HG02763 (cell line): ENCODE measurements at regions not wholly inside any gene's neighbourhood (a gene's known extent, or its start where the extent isn't known, plus 50 kb on each side); places are given as distances from the start of the nearest gene placed in this dataset.
"Not testable (repeated sequence)": the region's sequence is repeated elsewhere in the genome, so short reads cannot be mapped to it uniquely, and the experiment has no call there.

Experiments
- ATAC-seq: cut with Tn5 transposase; IDR thresholded peaks from one replicate; pipeline ENCODE4 v1.9.1; 2021; ENCODE audit warnings: mild to moderate bottlenecking, moderate library complexity; ENCODE audit not compliant: unreplicated experiment

DNA sequence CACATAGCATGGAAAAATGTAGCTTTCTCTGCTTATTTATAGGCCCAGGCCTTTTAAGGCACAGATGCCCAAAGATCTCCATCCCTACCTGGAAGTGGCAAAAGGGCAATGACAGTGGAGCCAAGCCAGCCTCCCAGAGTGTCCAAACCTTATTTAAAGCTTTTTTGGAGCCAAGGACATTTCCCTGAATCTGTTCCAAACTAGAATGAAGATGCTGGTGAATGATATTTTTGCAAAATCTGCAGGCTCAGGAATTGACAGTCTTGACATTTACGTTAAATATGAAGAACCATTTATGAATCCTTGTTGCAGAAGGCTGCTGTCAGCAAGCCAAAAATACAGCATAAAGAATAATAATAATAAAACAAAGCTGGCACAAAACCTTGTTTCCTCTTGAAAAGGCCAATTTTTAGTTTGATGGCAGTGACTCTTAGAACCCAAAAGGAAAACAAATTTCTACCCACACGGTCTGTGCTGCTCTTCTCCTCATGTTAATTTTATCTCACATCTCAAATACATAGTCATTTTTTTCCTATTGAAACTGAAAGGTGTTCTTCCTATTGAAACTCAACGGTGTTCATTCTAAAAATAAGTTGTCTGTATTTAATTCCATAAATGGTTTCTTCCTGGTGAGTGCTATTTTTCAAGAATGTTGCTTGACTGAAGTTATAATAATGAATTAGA lies 206.3 kb upstream of the TBL1X start:
- ATAC-seq, result no peak

DNA sequence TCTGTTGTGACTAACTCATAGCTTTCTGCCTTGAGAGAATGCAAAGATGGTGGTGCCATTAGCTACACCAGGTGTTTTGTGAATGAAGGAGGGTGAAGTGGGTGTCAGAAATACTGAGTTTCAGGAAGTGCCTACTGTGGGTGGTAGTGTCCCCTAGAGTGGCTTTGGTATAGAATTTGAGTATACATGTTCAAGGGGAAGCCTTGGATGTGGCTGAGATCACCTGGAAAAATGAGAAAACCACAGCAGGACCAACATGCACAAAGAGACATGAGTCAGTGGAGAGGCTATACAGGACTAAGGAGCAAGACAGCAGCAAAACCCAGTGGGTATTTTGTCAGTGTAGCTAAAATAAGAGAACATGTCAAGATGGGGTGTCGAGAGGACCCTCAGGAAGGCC lies 204.3 kb upstream of the TBL1X start:
- ATAC-seq, result no peak

DNA sequence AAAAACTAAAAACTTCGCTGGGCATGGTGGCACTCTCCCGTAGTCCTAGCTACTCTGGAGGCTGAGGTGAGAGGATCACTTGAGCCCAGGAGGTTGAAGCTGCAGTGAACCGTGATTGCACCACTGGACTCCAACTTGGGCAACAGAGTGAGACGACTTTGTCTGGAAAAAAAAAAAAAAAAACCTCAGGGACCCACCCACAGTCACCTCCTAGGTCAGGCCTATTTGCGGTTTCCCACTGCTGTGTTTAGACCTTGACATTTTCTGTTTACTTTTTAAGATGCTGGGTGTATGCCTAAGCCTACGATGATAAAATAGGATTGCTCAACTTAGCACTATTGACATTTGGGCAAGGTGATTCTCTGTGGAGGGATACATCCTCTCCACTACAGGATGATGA lies 197.4 kb upstream of the TBL1X start:
- no peak for ATAC-seq

DNA sequence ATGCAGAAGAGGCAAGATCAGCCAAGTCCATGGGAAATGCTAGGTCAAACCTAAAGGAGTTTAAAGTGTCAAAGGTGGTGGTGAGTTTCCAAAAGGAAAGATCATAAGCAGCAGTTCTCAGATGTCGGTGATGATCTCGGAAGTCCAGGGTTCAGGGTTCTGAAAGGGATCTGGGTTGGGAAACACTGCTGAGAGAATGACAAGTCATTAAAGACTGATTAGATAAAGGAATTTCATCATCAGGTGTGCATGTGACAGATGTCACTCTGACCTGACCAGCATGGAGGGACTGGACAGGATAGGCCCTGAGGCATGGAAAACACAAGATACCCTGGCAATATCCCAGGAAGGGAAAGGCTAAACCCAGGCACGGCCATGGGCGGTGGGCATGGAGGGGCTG lies 195.7 kb upstream of the TBL1X start:
- no peak for ATAC-seq

DNA sequence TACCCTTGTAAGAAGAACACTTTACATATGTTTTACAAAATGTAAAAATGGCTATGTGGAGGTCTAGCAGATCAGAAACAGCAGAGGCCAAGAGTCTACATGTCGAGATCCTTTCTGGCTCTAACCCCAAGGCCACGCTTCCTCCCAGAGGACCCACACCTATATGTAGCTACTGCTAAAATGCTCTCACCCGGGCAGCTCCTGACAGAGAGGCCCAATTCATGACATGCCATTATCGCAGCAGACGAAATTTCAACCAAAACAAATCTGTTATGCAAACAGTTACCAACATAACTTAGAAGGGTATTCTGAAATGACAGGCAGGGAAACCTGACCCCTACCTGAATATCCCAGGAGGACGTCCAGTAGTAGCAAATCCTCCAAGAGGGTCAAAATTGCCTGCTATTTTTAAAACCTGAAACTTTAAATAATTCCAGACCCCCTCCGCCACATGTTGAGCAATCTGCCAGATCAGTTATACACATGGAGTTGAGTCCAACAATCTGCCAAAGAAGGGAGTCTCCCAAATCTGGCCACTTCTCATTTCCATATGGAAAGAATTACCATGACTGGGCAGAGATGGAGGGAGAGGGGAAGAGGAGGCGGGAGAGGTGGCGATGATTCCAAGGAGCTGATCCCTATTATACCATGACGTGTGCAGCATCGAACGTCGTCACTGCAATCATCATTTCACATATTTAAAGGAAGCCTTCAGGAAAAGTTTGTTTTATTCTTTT lies 192.9 kb upstream of the TBL1X start:
- no peak for ATAC-seq

DNA sequence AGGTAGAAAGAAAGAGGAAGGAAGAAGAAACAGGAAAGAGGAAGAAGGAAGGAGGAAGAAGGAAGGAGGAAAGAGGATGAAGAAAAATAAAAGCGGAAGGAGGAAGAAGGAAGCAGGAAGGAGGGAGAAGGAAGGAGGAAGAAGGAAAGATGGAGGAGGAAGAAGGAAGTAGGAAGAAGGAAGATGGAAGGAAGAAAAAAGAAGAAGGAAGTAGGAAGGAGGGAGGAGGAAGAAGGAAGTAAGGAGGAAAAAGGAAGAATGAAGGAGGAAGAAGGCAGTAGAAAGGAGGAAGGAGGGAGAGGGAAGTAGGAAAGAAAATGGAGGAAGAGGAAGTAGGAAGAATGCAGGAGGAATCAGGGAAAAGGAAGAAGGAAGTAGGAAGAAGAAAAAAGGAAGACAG lies 191.1 kb upstream of the TBL1X start:
- ATAC-seq, result no peak

DNA sequence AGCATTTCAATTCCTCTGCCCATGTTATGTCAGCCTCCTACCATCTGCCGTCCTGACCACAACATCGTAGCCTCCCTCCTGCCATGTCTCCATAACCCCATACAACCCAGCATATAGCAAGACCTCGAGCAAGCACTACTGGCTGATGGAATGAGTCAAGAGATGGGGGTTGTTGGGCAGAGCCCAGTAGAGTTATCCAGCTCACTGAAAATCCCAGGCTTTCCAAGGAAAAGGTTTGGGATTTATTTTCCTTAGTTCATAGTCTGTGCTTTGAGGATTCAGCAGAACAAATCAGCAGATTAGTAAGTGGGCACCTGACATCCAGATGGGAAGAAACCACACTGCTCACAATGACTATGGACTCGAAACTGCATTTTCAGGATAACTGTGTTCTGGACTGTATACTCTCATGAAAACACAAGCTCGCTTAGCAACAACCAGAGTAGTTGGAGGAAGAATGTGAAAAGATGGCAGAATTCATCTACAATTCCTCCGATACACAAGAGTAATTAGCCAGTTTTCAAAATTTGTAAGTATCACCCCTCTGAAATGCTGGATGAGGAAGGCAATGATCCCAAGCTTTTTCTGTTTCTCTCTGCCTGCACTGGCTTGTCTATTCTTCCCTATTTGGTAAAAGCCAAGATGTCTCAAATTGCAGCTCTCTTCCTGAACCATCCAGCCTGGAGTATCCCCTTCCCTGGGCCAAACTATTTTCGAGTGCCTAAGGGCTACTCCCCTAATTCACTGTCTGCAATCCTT lies 186.2 kb upstream of the TBL1X start:
- ATAC-seq, result no peak

DNA sequence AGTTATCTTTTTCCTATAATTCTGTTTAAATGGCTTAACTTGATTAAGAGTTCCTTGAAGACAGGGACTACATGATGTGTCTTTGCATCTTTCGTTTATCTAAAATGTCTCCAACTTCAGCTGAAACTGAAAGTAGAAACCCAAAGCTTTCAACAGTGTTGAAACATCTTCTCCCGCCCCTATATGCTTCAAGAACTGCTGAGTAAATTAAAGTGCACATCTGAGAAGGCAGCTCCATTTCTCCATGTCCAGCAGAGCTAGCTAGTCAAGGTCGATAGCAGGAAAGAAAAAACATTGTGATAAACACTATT lies 185.7 kb upstream of the TBL1X start:
- ATAC-seq, result no peak

DNA sequence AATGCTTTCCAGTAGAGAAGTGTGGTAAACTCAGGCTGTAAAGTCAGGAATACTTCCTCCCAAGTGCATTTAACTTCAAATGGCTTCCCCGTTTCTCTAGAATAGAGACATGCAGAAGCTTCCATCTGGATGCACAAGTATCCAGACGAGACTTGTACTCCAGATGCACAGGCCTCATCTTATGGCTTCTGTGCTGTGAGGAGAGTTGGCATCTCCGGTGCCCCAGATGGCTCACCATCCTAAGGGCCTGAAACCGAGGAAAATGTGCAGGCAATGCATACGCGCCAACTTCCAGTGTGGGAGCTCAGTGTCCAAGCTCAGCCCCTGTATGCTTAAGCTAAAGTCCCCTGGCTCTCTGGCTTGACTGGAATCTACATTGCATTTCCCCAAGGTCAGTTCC lies 184.0 kb upstream of the TBL1X start:
- ATAC-seq, result no peak

DNA sequence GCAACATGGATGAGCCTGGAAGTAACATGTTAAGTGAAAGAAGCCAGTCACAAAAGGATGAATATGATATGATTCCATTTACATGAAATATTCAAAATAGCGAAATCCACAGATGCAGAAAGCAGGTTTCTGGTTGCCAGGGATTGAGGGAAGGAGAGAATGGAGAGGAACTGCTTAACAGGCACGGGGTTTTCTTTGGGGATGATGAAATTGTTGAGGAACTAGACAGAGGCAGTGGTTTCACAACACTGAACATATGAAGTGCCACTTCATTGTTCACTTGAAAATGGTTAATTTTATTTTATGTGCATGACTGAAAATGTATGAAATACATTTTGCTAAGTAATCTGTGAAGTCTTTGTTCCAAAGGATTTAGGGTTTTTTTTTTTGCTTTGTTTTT lies 182.5 kb upstream of the TBL1X start:
- no peak for ATAC-seq

DNA sequence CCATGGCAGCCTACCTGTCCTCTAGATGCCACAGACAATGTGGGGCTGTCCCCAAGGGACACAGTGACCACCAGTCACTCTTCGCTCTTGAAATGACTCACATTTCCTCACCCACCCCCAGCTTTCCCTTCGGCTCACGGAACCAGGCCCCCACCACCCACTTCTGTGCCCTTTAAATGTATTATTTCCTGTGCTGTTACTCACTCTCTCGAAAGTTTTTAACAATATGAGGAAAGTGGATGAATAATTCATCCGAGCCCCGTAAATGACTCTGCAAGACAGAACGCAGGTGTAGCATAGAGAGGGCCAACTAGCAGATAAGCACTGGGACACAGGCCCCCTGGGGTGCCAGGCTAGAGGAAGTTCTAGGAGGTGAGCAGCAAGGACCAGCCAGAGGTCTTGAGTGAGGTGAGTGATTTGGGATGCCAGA lies 179.5 kb upstream of the TBL1X start:
- peak; percentile 60 for ATAC-seq

DNA sequence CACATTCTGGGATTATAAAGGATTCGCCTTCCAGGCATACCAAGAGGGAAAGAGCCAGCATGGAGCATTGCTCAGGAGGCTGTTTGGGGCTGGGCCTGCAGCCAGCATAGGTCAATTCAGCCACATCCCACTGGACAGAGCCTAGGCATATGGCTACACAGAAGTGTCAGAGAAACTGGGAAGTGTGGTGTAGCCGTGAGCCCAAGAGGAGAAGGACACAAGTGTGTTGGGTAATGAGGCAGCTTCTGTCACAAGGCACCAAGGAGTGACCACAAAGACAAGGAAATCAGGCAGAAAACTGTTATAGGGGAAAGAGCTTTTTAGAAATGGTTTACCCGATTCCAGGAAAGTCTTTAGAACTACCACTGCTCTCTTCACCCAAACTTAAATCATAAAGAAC lies 178.6 kb upstream of the TBL1X start:
- ATAC-seq, result no peak

DNA sequence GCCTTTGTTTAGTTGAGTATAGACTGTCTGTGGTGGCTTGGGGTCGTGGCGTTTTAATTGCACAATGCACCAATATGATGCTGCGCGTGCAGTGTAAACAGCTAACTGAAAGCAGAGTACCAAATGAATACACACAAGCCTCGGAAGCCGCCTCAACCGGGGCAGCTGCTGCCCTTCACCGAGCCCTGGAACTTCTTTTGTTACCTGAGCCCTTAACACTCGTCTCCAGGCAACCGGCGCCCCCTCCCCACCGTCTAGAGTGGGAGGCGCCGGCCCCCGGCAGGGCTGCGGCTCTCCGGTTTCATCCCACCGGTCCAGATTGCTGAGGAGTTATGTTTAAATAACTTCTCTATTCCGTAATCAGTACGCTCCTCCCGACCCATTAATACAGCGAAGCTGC lies 173.2 kb upstream of the TBL1X start:
- no peak for ATAC-seq

DNA sequence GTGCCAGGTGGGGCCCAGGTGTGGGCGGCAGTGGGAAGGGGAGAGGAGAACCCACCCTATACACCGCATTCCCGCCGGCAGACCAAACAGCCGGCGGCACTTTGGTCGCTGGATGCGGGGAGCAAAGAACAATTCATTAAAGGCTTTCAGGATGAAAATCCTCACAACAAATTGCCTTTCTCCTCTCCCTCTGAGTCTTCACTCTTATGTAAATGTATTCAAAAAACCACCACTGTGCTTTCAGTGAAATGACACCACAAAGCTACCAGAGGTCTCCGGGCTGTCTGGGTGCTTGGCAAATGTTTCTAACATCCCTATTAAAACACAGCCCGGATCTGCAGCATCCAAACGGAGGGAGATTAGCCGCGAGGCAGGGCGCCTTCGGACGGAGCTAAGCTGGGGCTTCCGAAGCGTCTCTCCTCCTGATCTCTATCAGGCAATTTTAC lies 171.8 kb upstream of the TBL1X start:
- no peak for ATAC-seq

DNA sequence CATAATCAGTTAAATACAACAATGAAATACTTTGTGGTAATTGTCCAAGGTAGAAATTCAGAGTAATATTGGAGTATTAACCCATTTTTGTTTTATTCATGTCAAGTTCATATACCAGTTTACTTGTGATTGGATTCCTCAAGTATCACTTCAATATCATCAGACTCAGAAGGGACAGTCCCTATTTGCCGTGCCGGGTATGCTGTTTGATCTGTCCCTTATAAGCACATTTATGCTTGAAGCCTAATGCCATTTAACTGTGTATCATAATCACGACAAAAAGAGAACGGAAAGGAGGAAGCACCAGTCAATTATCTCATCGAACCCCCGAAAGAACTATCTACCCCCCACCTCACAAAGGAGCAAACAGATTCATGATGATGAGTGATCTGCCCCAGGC lies 171.0 kb upstream of the TBL1X start:
- ATAC-seq, result no peak

DNA sequence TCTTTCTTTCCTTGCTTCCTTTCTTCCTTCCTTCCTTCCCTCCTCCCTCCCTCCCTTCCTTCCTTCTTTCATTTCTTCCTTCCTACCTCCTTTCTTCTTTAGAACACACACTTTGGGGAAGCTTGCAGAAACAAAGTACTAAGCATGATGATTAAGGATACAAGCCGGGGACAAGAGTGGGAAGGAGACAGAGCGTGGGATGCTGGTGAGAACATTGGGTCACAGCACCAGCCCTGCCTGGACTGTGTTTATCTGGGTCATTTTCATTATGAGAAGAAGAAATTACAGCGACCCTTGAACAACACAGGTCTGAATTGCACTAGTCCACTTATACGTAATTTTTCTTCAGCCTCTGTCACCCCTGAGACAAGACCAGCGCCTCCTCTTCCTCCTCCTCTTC lies 169.3 kb upstream of the TBL1X start:
- no peak for ATAC-seq

DNA sequence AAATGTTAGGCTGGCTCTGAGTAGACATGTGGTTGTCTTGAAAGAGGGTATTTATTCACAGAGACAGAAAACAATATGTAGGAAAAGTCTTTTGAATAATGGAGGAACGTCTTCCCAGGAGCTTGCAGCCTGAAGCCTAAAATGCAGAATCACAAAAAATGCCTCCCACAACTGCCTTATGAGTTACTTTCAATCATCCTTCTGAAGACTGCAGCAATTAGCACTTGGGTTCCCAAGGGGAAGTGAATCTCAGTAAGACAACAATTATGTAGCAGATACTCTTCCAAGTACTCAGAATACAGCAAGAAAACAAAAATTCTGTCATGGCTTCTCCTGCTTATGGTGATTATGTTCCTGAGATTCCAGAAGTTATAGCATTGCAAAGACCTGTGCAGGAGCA lies 166.6 kb upstream of the TBL1X start:
- no peak for ATAC-seq

DNA sequence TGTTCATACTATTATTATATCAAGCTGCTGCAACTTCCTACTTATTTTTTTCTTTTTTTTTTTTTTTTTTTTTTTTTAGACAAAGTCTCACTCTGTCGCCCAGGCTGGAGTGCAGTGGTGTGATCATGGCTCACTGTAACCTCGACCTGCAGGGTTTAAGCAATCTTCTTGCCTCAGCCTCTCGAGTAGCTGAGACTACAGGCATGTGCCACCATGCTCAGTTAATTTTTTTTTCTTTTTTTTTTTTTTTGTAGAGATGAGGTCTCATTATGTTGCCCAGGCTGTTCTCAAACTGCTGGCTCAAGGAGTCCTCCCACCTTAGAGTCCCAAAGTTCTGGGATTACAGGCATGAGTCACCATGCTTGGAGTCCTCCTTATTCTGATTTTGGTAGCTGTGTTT lies 165.2 kb upstream of the TBL1X start:
- not testable (repeated sequence) for ATAC-seq

DNA sequence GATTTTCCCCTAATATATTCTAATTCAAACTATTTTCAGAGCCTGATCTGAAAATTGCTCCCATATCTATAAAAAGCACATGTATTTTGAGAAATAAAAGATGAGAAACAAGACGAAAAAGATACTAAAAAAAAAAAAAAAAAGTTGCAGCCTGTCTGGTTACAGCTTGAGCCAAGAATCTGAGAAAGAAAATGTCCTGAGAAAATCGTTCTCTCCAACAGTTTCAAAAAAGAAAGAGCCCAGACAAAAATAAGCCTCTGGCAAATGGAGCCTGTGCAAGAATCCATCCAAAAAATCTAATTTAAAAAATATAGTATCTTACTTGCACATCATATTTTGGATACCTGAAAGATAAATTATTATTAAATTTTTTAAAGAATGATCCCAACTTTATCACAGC lies 163.0 kb upstream of the TBL1X start:
- ATAC-seq, result no peak

DNA sequence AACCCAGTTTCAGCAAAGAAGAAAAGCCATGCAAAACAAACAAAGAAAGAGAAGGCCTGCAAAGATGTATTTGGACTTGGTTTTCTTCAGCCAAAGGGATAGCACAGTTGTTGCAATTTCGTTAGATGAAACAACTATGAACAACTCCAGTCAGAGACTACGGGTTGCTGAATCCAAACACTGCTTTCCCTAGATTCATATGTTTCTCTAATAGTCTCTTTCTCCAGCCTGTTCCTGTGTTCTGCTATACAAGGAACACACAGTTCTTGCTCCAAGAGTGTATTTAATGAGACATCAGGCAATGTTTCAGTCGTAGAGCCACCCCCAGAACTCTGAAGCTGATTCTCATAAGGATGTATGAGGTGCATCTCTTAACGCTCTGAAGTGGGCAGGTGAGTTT lies 162.5 kb upstream of the TBL1X start:
- no peak for ATAC-seq

DNA sequence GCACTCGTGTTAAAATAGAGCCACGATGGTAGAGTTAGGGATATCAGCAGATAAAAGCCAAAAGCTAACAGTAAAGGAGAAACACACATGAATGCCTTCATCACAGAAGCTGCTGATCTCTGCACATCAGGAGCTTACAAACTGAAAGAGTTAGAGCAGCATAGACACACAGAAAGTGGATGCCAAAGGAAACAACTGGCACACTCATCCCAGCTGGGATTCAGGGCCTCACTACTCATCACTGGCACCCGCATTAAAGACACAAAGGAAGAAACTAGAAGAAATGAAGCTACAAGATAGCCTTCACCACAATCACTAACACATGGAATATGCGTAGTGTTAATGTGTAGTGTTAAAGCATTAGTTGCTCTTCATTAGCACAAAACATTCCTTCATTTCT lies 156.4 kb upstream of the TBL1X start:
- ATAC-seq, result no peak

DNA sequence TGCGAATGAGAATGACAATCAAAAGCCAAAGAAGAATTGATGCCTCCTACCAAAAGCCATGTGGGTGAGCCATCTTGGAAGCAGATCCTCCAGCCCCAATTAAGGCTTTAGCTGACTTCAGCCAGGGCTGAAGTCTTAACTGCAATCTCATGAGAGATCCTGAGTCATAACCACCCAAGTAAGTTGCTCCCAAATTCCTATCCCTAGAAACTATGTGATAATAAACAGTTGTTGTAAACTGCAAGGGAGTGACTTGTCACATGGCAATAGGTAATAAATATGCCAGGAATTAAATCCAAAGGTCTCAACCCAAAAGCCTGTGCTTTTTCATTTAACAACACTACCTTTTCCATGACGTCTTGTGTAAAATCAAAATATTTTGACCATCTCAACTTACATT lies 154.2 kb upstream of the TBL1X start:
- ATAC-seq, result no peak
